SK-N-SH treated with all-trans-retinoic acid at 6 μM for 48 hours (cell line): ENCODE measurements at regions not wholly inside any gene's neighbourhood (a gene's known extent, or its start where the extent isn't known, plus 50 kb on each side); places are given as distances from the start of the nearest gene placed in this dataset.

Experiments
- CREB5 ChIP-seq: fragments of 250-450 bp; sonication (Bioruptor Pico); IDR thresholded peaks from 2 replicates; pipeline ENCODE4 v1.5.1; 2020; ENCODE audit warnings: low read depth, mild to moderate bottlenecking, moderate library complexity
- CSRNP3 ChIP-seq: fragments of 250-450 bp; sonication (Bioruptor Pico); IDR thresholded peaks from 2 replicates; pipeline ENCODE4 v1.5.1; 2021; ENCODE audit warnings: mild to moderate bottlenecking, moderate library complexity
- GLIS3 ChIP-seq: fragments of 250-450 bp; sonication (Bioruptor Pico); IDR thresholded peaks from 2 replicates; pipeline ENCODE4 v1.5.0; 2020; ENCODE audit warnings: mild to moderate bottlenecking, moderate library complexity
- PATZ1 ChIP-seq: fragments of 250-450 bp; sonication (Bioruptor Pico); IDR thresholded peaks from 2 replicates; pipeline ENCODE4 v1.8.0; 2020; ENCODE audit warnings: mild to moderate bottlenecking, moderate library complexity, borderline replicate concordance
- RARB ChIP-seq: fragments of 250-450 bp; sonication (Bioruptor Pico); IDR thresholded peaks from 2 replicates; pipeline ENCODE4 v1.8.0; 2021; ENCODE audit warnings: mild to moderate bottlenecking, moderate library complexity
- SNAI2 ChIP-seq: fragments of 250-450 bp; sonication (Bioruptor Pico); IDR thresholded peaks from 2 replicates; pipeline ENCODE4 v1.5.0; 2020; ENCODE audit warnings: mild to moderate bottlenecking, moderate library complexity
- TSHZ2 ChIP-seq: fragments of 250-450 bp; sonication (Bioruptor Pico); IDR thresholded peaks from 2 replicates; pipeline ENCODE4 v1.5.0; 2020; ENCODE audit warnings: mild to moderate bottlenecking, moderate library complexity
- ZFP30 ChIP-seq: fragments of 450-650 bp; formaldehyde crosslinking; IDR thresholded peaks from 2 replicates; pipeline ENCODE4 v1.5.0; 2022; ENCODE audit warnings: mild to moderate bottlenecking, moderate library complexity
- ZNF565 ChIP-seq: fragments of 450-650 bp; formaldehyde crosslinking; conservative IDR thresholded peaks from 2 replicates; pipeline ENCODE4 v1.5.0; 2020; ENCODE audit warnings: low read depth, mild to moderate bottlenecking, moderate library complexity
- TF ChIP-seq, protein P1 (sequence below): fragments of 250-450 bp; sonication (Bioruptor Pico); IDR thresholded peaks from 2 replicates; pipeline ENCODE4 v1.8.0; 2021; ENCODE audit warnings: low read depth, mild to moderate bottlenecking, moderate library complexity, borderline replicate concordance

DNA sequence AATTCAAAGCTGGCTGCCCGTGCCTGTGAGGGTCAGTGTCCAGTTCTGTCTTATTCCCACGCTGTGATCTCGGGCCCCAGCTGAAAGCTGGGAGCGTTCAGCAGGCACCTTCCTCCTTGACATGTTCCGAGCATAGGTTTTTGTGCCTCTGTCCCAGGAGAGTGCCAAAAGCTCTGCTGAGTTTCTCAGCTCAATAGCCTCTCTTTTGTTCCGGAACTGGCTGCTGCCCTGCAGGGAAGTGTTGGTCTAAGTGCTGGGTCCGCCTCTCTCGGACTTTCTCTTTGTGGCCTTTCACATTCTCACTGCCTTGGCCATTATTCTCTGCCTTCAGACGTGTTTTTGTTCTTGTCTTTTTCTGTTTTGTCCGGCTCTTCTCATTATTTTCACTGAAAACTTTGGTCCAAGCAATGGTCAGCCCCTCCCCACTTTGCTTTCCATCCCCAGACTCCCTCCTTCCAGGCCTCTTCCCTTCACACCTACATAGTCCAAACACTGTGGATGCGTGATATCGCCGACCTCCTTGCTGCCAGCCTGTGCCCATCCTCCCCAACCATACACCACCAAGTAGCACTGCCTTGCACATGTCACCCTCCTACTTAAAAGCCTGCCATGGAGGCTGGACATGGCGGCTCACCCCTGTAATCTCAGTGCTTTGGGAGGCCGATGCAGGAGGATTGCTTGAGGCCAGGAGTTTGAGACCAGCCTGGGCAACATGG lies 233.8 kb downstream of the RHOU start:
- TF ChIP-seq ZNF565 (CRISPR knock-in tag) (no peak), CREB5 (CRISPR knock-in tag) (no peak), RARB (CRISPR knock-in tag) (no peak), GLIS3 (no peak), TSHZ2 (CRISPR knock-in tag) (no peak), ZFP30 (CRISPR knock-in tag) (no peak), CSRNP3 (no peak), SNAI2 (CRISPR knock-in tag) (no peak), PATZ1 (CRISPR knock-in tag) (no peak)
- TF ChIP-seq, protein P1, sequence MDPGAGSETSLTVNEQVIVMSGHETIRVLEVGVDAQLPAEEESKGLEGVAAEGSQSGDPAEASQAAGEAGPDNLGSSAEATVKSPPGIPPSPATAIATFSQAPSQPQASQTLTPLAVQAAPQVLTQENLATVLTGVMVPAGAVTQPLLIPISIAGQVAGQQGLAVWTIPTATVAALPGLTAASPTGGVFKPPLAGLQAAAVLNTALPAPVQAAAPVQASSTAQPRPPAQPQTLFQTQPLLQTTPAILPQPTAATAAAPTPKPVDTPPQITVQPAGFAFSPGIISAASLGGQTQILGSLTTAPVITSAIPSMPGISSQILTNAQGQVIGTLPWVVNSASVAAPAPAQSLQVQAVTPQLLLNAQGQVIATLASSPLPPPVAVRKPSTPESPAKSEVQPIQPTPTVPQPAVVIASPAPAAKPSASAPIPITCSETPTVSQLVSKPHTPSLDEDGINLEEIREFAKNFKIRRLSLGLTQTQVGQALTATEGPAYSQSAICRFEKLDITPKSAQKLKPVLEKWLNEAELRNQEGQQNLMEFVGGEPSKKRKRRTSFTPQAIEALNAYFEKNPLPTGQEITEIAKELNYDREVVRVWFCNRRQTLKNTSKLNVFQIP (CRISPR knock-in tag): no peak
